IPS DF 19.7 (cell line): ENCODE measurements at regions not wholly inside any gene's neighbourhood (a gene's known extent, or its start where the extent isn't known, plus 50 kb on each side); places are given as distances from the start of the nearest gene placed in this dataset.

Source experiments
- DNase-seq: peaks from one replicate; pipeline ENCODE4 v3.0.0-alpha.2; 2013; ENCODE audit warnings: low read depth, low spot score

DNA sequence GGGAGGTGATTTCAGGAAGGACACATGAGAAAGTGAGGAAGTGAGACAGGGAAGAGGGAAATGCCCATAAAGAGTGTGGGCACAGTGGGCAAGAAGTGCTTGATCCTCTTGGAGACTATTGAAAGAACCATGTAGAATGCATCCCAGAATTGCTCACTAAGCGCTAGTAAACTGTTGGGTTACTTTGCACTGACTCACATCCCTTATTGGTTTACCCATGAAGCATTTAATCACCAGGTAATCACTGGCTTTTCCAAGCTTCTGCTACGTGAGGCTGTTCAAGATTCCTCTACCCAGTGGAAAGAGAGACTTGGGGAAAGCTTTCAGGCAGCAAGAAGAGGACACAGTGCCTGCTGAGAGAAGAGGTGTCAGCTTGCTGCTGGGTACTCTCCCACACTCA, 410.0 kb upstream of the JAG1 start:
- no peak for DNase-seq

DNA sequence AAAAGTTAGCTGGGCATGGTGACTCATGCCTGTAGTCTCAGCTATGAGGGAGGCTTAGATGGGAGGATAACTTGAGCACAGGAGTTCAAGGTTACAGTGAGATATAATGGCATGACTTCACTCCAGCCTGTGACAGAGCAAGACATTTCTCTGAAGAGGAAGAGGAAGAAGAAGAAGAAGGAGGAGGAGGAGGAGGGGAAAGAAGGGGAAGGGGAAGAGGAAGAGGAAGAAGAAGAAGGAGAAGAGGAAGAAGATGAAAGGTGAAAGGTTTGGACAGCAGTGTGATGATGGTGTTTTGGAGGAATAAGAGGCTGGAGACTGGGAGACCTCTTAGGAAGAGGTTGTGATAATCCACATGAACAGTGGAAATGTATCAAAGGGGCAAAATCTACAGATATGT, 410.7 kb upstream of the JAG1 start:
- DNase-seq = no peak

DNA sequence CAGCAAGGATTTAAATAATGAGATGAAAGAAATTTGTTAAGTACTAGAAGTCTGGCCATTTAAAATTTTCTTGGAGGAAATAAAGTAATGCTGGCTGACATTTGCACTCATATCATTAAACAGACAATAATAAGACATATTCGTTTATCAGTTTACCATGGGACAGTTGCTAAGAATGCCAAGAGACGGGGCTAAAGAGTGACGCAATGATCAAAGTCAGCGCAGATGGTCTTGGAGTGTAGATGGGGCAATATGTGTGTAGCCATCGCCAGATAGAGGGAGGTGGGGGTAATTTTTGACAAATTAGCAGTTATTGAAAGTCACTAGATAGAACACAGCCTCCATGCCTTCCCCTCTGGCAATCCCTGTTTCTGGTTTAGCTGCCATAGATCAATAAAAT, 413.2 kb upstream of the JAG1 start:
- DNase-seq = no peak

DNA sequence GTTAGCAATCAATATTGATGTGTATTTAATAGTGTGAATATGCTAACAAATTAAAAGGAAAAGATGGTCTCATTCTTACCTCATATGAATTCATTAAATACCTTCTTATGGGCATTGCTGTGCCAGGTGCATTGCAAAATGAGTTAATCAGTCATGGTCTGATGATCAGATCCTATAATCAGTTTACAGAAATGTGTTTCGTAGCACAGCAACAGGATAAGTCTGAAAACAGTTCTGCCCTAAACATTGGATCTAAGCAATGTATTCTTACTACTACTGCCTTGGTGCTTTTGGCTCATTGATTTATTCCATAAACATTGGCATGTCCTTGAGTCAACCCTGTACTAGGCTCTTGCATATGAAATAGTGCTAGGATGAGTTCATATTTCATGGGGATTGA, 417.0 kb upstream of the JAG1 start:
- DNase-seq = no peak

DNA sequence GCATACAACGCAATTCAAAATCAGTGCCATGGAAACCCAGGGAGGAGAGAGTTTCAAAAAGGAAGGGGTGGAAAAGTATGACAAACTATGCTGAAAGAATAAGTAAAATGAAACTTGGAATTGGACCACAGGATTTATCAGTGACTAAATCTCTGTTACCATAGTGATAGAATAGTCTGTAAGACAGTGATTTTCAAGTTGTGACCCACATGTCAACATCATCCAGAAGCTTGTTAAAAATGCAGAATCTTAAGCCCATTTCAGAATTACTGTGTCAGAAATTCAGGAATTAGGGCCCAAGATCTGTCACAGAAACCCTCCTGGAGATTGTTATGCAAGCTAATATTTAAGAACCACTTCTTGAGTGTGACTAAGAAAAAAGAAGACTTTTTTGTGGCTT, 417.7 kb upstream of the JAG1 start:
- no peak for DNase-seq

DNA sequence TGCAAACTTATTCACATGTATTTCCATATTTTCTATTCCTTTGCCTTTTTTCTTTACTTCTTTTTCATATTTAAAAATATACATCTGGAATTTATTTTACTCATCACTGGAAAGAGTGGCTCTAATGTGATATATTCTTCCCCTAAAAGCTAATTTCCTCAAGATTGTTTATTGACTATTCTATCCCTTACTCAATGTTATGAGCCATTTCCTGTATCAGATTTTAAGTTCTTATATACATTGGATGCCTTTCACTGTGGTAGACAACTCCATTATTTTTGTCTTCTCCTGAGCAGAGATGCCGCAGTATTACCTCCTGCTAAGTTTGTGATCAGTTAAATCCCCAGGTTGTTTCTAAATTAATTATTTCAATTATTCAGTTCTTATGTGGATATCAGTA, 418.4 kb upstream of the JAG1 start:
- no peak for DNase-seq

DNA sequence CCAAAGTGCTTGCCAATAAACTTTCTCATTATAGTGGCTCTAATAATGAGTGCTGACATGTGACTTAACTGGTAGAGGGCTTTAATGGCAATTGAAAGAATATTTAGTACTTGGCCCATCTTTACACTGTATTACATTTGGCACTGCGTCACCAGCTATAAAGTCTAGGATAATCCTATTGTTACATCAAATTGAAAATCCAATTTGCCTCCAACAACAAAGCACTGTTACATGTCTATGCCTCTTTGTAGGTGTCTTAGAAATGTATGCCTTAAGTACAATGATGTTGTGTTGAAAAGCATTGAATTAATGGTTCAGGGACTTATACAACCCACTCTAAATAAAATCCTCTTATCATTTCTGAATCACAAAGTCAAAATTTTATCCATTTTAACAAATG, 420.4 kb upstream of the JAG1 start:
- no peak for DNase-seq

DNA sequence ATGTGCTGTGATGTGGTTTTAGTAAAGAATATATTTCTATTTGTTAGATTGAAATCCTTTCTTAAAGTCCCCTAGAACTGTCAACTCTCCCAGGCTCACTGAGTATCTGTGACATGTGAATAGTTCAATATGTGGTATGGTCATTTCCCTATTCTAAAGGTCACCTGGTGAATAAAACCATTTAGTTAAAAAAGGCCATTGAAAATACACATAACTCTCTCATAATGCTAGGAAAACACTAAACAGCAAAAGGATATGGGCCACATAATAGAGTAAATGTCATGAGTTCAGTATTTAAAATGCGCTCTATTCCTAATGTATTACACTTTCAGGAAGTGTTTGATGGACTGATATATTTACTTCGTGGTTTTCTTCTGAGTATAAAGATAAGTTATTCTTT, 420.9 kb upstream of the JAG1 start:
- DNase-seq = no peak

DNA sequence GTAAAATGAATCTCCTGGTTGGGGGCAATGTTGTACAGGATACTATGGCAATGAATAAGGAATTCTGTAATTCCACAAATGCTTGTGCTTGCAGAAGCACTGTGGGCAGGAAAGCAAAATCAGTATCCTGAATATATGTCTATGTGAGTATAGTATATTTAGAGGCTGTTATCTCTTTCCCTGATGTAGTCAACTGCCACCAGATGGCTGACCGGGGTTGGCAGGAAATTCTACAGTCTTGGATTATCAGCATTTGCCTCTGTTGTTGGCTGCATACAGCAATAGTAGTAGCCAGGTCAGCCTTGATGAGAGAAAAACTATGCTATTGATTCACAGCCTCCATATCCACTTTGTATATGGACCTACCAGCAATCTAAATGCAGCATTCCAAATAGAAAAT, 425.1 kb upstream of the JAG1 start:
- DNase-seq = no peak

DNA sequence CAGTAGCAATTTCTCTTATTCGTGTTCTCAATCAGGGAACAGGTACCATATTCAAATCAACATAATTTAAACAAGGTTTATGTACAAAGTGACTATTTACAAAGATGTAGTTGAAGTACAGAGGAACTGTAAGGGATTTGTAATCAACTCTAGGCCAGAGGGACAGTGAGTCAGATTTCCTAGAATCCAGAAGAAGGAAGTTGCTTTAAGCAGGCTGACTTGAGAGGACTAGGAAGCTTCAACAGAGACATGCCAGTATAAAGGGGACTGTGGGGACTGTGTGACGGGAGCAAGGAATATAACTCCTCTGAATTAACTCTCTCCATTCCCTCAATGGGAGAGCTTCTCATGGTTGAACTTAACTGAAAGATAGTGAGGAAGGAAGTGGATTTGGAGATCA, 427.4 kb upstream of the JAG1 start:
- no peak for DNase-seq

DNA sequence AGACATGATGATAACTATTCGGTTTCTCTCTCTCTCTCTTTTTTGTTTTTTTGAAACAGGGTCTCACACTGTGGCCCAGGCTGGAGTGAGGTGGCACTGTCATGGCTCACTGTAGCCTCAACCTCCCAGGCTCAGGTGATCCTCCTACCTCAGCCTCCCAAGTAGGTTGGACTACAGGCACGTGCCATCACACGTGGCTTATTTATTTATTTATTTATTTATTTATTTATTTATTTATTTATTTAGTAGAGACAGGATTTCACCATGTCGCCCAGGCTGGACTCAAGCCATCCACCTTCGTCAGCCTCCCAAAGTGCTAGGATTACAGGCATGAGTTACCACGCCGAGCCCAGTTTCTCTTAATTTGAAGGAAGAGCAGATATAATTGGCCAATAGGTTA, 427.9 kb upstream of the JAG1 start:
- no peak for DNase-seq

DNA sequence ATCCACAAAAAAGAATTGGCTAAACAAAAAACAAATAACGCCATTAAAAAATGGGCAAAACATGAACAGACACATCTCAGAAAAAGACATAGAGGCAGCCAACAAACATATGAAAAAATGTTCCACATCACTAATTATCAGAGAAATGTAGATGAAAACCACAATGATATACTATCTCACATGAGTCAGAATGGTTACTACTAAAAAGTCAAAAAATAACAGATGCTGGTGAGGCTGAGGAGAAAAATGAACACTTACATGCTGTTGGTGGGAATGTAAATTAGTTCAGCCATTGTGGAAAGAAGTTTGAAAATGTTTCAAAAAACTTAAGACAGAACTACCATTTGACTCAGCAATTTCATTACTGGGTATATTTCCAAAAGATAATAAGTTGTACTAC, 430.1 kb upstream of the JAG1 start:
- no peak for DNase-seq

DNA sequence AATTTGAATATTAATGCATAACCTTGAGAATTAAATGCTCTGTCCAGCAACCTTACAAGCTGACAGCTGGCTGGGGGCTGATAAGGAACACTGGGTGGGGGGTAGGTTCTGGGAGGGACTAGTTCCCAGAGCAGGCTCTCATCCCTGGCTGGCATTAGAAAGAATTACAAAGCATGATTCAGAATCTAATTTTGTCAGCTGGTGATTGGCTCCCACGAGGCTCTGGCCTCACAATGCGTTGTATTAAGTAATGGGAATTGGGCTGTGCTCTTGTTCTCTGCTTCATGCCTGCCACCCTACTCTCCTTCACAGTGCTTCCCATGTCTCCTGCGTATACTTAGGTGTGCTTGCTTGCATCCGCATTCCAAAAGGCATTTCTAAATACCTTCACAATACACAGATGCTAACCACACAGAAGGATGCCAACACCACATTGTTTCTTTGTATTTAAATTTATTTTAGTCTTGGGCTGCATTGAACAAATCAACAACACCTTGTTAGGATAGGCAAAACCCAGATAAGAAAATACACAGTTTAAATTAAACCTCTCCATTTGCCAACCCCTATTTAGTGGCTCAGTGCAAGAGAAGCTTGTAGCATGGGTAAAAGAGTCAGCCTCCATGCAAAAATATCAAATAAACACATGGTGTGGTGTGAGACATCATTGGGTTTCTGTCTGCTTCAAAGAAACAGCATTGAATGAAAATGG, 434.5 kb upstream of the JAG1 start:
- DNase-seq = no peak

DNA sequence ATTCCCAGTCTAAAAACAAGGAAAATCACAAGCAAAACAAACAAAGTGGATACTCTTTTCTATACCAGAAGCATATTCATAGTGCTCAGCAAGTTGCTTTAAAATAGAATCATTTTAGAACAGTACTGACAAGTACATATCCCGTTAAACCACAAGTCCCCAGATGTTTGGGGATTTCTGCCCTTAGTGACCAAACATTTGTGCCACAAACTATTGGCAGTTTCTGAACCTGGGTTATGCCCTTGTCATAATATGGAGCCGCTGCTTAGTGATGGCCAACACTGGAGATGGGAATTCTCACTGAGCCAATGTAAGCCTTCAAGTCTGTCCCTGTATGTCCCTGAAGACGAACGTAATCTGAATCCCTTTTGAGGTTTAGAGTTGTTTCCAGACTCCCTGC, 436.7 kb upstream of the JAG1 start:
- DNase-seq = no peak

DNA sequence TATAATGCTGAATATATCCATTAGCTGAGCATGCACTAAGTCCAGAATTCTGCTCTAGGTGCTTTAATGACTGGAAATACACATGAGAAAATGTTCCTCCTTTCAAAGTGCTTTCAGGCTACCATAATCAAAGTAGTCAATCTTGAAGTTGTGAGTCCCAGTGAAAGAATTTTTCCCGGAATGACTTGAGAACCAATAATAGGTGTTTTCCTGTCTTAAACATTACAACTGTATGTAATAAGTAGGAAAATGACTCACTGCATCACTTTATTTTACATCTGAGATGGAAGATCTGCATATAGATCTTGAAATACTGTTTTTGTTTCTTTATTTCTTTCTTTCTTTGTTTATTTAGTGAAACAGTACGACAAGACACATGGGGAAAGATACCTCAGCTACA, 437.4 kb upstream of the JAG1 start:
- DNase-seq = no peak

DNA sequence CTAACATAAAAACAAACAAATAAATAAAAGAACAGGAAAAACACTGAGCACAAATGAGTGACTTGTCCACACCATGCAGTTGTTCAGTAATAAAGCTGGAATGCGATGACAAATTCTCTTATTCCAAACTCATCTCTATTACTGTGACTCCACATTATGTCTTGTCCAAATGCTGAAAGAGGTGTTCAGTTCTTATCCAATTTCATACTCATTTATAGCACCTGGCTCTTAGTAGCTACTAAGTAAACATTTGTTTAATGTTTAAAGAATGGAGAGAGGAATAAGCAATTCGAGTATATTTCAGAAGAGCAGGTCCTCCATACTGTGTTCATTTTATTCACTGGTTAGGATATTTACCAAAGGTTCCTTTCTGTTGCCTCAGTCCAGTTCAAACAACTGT, 439.0 kb upstream of the JAG1 start:
- DNase-seq = no peak

DNA sequence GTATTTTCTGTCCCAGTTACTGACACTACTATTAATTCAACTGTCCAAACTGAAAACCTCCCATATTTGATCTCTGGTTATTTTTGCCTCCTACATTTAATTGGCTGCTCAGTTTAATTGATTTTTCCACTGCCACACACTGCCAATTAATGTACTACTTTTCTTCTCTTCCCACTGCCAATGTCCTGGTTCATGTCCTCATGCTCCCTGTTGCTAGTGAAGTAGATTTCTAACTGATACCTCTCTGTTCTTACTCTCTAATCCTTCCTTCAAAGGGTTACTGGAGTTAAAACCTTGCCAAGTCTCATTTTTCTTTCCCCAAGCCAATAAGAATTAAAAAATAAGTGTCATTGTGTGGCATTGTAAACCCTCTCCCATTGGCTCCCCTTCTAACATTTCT, 440.6 kb upstream of the JAG1 start:
- DNase-seq = no peak

DNA sequence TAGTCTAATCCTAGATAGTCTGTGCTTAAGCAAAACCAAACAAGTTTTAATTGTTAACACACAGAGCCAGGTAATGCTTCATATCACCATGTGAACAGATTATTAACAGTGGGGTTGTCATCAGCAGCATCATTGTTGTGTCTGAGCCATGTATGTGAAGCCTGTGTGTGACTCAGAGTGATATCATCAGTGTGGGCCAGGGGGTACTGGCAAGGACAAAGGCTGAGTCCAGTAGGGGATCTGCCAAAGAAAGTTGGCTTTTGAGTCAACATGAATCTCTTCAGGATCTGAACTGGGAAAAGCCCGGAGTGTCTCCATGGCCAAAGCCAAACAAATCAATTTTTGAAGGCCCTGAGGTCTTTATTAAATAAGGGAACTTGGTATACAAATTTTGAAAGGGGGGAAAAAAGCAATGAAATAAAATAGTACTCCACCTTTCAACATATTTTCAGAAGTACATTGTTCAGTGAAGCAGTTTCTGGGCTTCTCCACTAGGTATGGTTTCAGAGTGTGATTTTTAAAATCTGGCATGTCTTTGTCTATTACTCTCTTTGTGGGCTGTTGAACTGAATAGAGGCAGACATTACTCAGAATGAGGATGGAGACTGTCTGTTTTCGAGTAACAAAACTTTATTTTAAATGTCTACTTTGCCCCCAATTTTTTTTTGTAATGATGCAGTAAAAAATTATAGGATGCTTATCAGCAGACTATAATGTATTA, 444.2 kb upstream of the JAG1 start:
- no peak for DNase-seq

DNA sequence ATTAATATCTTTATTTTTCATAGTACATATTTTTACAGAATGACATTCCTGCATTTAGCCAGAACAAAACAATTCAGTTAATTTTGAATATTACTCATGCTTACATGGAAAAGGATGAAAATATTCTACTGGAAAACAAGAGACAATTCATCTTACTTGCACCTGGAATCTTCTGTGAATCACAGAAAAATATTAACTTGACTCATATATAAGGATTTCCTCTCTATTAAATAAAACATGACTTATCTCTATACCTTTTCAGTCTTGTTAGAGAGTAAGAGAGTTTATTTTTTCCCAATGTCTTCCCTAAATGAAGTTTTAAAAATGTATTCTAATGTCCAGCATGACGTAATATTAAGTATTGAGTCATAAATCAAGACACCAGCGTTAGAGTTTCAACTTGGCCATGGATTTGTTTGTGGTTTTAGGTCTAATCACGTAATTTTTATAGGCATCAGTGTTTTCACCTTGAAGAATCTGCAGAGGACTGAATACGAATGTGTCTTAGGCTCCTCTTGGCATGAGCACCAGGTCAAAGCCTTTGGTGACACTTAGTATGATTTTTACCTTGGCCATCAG, 445.1 kb upstream of the JAG1 start:
- no peak for DNase-seq

DNA sequence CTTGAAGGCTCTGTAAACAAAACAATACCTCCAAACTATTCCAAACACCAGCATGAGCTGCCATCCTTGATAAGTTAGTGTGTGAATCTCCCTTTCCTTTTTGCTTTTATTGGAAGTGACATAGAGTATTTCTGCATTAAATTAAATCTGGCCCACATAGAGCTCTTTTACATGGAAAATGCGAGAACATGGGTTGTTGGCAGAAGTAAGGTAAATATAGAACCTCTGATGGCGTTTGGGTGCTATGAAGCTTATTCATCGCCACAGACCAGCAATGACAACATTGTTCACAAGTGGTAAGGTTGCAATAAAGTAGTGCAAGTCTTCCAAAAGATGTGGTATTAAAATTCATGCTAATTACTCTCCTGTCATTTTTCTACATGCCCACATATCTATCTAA, 445.8 kb upstream of the JAG1 start:
- DNase-seq = no peak

DNA sequence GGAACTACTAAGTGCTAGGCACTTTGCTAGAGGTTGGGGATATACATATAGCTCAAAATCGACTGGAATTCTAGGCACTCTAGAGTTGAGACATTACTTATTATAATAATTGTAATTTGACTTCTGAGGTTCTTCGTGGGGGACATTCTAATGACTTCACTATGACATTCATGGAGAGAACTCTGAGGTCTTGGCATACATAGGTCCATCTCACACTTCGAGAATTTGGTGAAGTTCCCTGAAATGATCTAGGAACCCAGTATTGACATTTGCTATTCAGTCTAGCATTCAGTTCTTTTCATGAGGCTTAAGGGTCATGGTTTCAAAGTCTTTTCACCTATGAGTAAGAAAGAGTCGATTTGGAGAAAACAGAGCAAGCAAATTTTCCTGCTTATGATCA, 446.6 kb upstream of the JAG1 start:
- DNase-seq = no peak

DNA sequence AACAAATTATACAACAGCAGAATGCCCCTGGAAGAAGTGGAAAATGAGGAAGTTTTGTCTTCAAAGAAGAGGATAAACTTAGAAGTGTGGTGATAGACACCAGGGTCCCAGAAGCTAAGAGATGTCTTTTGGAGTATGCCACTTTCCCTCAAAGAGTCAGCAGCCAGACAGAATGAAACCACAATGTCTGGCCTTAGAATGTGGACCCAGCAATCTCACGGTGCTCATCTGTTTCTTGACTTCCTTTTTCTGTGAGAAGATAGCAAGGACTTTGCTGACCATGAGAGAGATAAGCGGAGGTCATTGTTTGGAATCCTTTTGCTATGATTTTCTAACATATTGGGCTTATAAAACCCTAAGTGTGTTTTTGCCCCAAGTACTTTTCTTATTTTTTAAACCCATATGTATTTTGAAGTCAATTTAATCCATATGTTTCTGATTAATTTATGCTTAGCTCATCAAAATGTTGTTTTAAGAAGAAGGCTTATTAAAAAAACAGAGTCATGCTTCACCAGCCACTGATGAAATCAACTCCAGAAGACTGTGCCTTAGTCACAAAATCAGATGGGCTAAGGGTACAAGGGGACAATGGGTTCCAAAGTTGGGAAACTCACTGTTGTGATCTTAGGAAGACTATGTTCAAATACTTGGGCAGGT, 451.2 kb upstream of the JAG1 start:
- no peak for DNase-seq

DNA sequence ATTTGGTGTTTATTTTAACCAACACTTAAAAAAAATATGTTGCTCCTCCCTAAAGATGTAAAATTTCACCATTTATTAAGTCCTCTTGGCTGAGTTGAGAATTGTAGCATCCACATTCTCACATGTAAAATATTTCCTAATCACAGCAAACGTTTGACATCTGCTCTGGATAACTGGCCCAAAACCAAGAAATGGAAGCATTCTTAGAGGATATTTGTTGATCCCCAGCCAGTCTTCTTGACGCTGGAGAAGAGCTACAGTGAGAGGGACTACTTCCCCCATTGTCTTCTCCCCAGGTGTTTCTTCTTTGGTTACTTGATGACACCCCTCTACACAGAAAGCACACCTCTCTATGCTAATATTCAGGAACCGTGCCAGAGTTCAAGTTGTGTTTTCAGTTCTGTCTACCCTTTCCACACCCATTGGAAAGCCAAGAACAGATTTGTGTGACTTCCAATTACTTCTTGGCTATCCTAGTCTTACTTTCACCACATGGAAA, 454.5 kb upstream of the JAG1 start:
- no peak for DNase-seq
